ENCODE measurements at regions not wholly inside any gene's neighbourhood (a gene's known extent, or its start where the extent isn't known, plus 50 kb on each side); places are given as distances from the start of the nearest gene placed in this dataset.
"Not testable (repeated sequence)": the region's sequence is repeated elsewhere in the genome, so short reads cannot be mapped to it uniquely, and the experiment has no call there.

- no peak for TF ChIP-seq CTCF (IDR thresholded peaks at IDR 0.05)
- no peaks in the 10 kb centered on the region for H3K9me3 ChIP-seq
- DNase-seq = no peak
- intact Hi-C loops (cut with DNase I) = no loop called here
- no peak for ATAC-seq
- no peaks in the 10 kb centered on the region for H3K27me3 ChIP-seq
- no peak overlapping the region for H3K27ac ChIP-seq
- no peaks in the 10 kb centered on the region for H3K4me1 ChIP-seq
- no peaks in the 10 kb centered on the region for H3K36me3 ChIP-seq
- no peak overlapping the region for H3K4me3 ChIP-seq
Observed at GRCh38 chrX:69431420-69431819, 72.7 kb upstream of the NALF2 start.

- no peaks in the 10 kb centered on the region for H3K9me3 ChIP-seq
- H3K4me3 ChIP-seq = no peak overlapping the region
- H3K27me3 ChIP-seq = no peaks in the 10 kb centered on the region
- no peak for TF ChIP-seq CTCF (IDR thresholded peaks at IDR 0.05)
- H3K36me3 ChIP-seq = no peaks in the 10 kb centered on the region
- no peak for ATAC-seq
- no peak for DNase-seq
- H3K27ac ChIP-seq = no peak overlapping the region
- no peaks in the 10 kb centered on the region for H3K4me1 ChIP-seq
- intact Hi-C loops (cut with DNase I) = no loop called here
Observed at GRCh38 chrX:69430785-69431184, 73.3 kb upstream of the NALF2 start.

- no peak for TF ChIP-seq CTCF (IDR thresholded peaks at IDR 0.05)
- Histone ChIP-seq H3K4me3 (no peak overlapping the region), H3K36me3 (no peaks in the 10 kb centered on the region), H3K27ac (no peak overlapping the region), H3K4me1 (no peaks in the 10 kb centered on the region), H3K27me3 (no peaks in the 10 kb centered on the region), H3K9me3 (no peaks in the 10 kb centered on the region)
- ATAC-seq (no peak), DNase-seq (no peak)
- intact Hi-C loops (cut with DNase I) = no loop called here
Observed at GRCh38 chrX:69429339-69430015, 74.6 kb upstream of the NALF2 start.

- ATAC-seq = no peak
- H3K36me3 ChIP-seq = no peaks in the 10 kb centered on the region
Observed at GRCh38 chrX:69428216-69428615, 75.9 kb upstream of the NALF2 start.

GRCh38 chrX:69424910-69425309 is 79.2 kb upstream of the NALF2 start:
- Histone ChIP-seq H3K9me3 (no peaks in the 10 kb centered on the region), H3K27ac (no peak overlapping the region), H3K4me3 (no peak overlapping the region), H3K4me1 (no peaks in the 10 kb centered on the region), H3K27me3 (no peaks in the 10 kb centered on the region), H3K36me3 (no peaks in the 10 kb centered on the region)
- TF ChIP-seq CTCF (IDR thresholded peaks at IDR 0.05) = no peak
- ATAC-seq (no peak), DNase-seq (no peak)
- intact Hi-C loops (cut with DNase I) = no loop called here

More at GRCh38 chrX:69428216-69428615, 75.9 kb upstream of the NALF2 start:
- no peak for DNase-seq
- H3K4me3 ChIP-seq = no peak overlapping the region
- no peaks in the 10 kb centered on the region for H3K9me3 ChIP-seq
- intact Hi-C loops (cut with DNase I) = no loop called here
- TF ChIP-seq CTCF (IDR thresholded peaks at IDR 0.05) = no peak
- H3K27ac ChIP-seq = no peak overlapping the region
- no peaks in the 10 kb centered on the region for H3K4me1 ChIP-seq
- H3K27me3 ChIP-seq = no peaks in the 10 kb centered on the region

- peak; percentile 24 for TF ChIP-seq CTCF (IDR thresholded peaks at IDR 0.05)
- H3K9me3 ChIP-seq = no peaks in the 10 kb centered on the region
- no peaks in the 10 kb centered on the region for H3K36me3 ChIP-seq
- intact Hi-C loops (cut with DNase I) = no loop called here
- no peak overlapping the region for H3K4me3 ChIP-seq
- H3K27ac ChIP-seq = no peak overlapping the region
- no peaks in the 10 kb centered on the region for H3K4me1 ChIP-seq
- ATAC-seq (no peak), DNase-seq (no peak)
- no peaks in the 10 kb centered on the region for H3K27me3 ChIP-seq
Observed at GRCh38 chrX:69424161-69424560, 80.0 kb upstream of the NALF2 start.

- H3K9me3 ChIP-seq; H3K4me1 ChIP-seq; H3K27me3 ChIP-seq; H3K27ac ChIP-seq; intact Hi-C loops (cut with DNase I); ATAC-seq; DNase-seq; H3K36me3 ChIP-seq; H3K4me3 ChIP-seq: not testable (repeated sequence)
Observed at GRCh38 chrX:69422208-69422607, 81.9 kb upstream of the NALF2 start.

Measured in upper lobe of right lung (tissue), 1 donor.